IMR-90 (cell line): ENCODE measurements at regions not wholly inside any gene's neighbourhood (a gene's known extent, or its start where the extent isn't known, plus 50 kb on each side); places are given as distances from the start of the nearest gene placed in this dataset.
"Not testable (repeated sequence)": the region's sequence is repeated elsewhere in the genome, so short reads cannot be mapped to it uniquely, and the experiment has no call there.

Experiments
- ATAC-seq: fragments of 200-7000 bp; cut with Tn5 transposase; 2 replicates; pipeline ENCODE4 v1.9.1; 2020; ENCODE audit warnings: low read depth, mild to moderate bottlenecking, moderate library complexity
- BruUV-seq: library from RNA; stranded (reverse); fragments of 400-500 nt; replicated peaks from 2 replicates; lab custom pipeline; 2021; lab: Mats Ljungman, UMichigan
- CTCF ChIA-PET: fragments of 300-600 bp; formaldehyde crosslinking; extraction: SDS; loops from one replicate; lab custom pipeline; 2021; ENCODE audit warnings: antibody characterized with exemption; lab: Yijun Ruan, JAX
- POLR2A ChIA-PET: fragments of 300-600 bp; sonication (Branson Sonifier 250); formaldehyde crosslinking; loops from one replicate; lab custom pipeline; 2022; ENCODE audit warnings: antibody characterized with exemption; ENCODE audit not compliant: unreplicated experiment; lab: Charles Lee
- DNase-seq: peaks from one replicate; pipeline ENCODE4 v3.0.0; 2013
- H2AFZ ChIP-seq: replicated peaks from 2 replicates; pipeline ENCODE3; 2013; ENCODE audit warnings: low read length, mild to moderate bottlenecking; ENCODE audit not compliant: poor library complexity
- H2AK5ac ChIP-seq: 2 replicates; pipeline ENCODE4 v1.6.1; 2013; ENCODE audit warnings: low read depth, low read length, inconsistent platforms
- H2AK9ac ChIP-seq: replicated peaks from 2 replicates; pipeline ENCODE3; 2013; ENCODE audit warnings: mild to moderate bottlenecking, low read depth, low read length, moderate library complexity; ENCODE audit not compliant: poor library complexity
- H2BK120ac ChIP-seq: 2 replicates; pipeline ENCODE4 v1.6.1; 2013; ENCODE audit warnings: low read depth, low read length, inconsistent platforms
- H2BK15ac ChIP-seq: 3 replicates; pipeline ENCODE4 v1.6.1; 2013; ENCODE audit warnings: low read depth, low read length, inconsistent platforms
- H2BK20ac ChIP-seq: 2 replicates; pipeline ENCODE4 v1.6.1; 2013; ENCODE audit warnings: low read depth, mild to moderate bottlenecking, inconsistent platforms, low read length, moderate library complexity
- H2BK5ac ChIP-seq: 2 replicates; pipeline ENCODE4 v1.6.1; 2013; ENCODE audit warnings: mild to moderate bottlenecking, low read depth, low read length, inconsistent platforms; ENCODE audit not compliant: poor library complexity, severe bottlenecking
- H3K14ac ChIP-seq: replicated peaks from 2 replicates; pipeline ENCODE4 v1.6.1; 2013; ENCODE audit warnings: low read depth, low read length, inconsistent platforms
- H3K18ac ChIP-seq: 2 replicates; pipeline ENCODE4 v1.6.1; 2013; ENCODE audit warnings: low read depth, low read length, control low read depth
- H3K23ac ChIP-seq: 2 replicates; pipeline ENCODE4 v1.6.1; 2013; ENCODE audit warnings: low read depth, low read length, inconsistent platforms
- H3K27ac ChIP-seq: 2 replicates; pipeline ENCODE4 v1.5.1; 2013; ENCODE audit warnings: mild to moderate bottlenecking, control low read depth, low read length; ENCODE audit not compliant: insufficient read depth
- H3K27me3 ChIP-seq: 2 replicates; pipeline ENCODE4 v1.6.1; 2013; ENCODE audit warnings: low read length; ENCODE audit not compliant: control insufficient read depth, insufficient read depth
- H3K36me3 ChIP-seq: 2 replicates; pipeline ENCODE4 v1.6.1; 2013; ENCODE audit warnings: low read length, mixed read lengths; ENCODE audit not compliant: control insufficient read depth, insufficient read depth
- H3K4ac ChIP-seq: 2 replicates; pipeline ENCODE4 v1.6.1; 2013; ENCODE audit warnings: low read depth, low read length, inconsistent platforms
- H3K4me1 ChIP-seq: 2 replicates; pipeline ENCODE4 v1.6.1; 2013; ENCODE audit warnings: low read length, mixed read lengths; ENCODE audit not compliant: control insufficient read depth, insufficient read depth
- H3K4me2 ChIP-seq: 2 replicates; pipeline ENCODE4 v1.6.1; 2013; ENCODE audit warnings: low read depth, mild to moderate bottlenecking, control low read depth, low read length, moderate library complexity
- H3K4me3 ChIP-seq: 2 replicates; pipeline ENCODE4 v1.5.1; 2013; ENCODE audit warnings: low read depth, mild to moderate bottlenecking, control low read depth, low read length, moderate library complexity; ENCODE audit not compliant: insufficient read depth
- H3K56ac ChIP-seq: 2 replicates; pipeline ENCODE4 v1.6.1; 2013; ENCODE audit warnings: low read length, inconsistent platforms; ENCODE audit not compliant: insufficient read depth; ENCODE audit errors: extremely low read depth
- H3K79me1 ChIP-seq, 2 experiments: 2 replicates each; pipeline ENCODE4 v1.6.1; 2013; ENCODE audit warnings: low read length in 2 of 2, inconsistent platforms in 1 of 2, low read depth in 1 of 2
- H3K9ac ChIP-seq: 2 replicates; pipeline ENCODE4 v1.6.1; 2013; ENCODE audit warnings: low read depth, low read length, control low read depth
- H3K9me1 ChIP-seq: 2 replicates; pipeline ENCODE4 v1.6.1; 2013; ENCODE audit warnings: low read length, inconsistent platforms; ENCODE audit not compliant: insufficient read depth
- H3K9me3 ChIP-seq: 2 replicates; pipeline ENCODE4 v1.6.1; 2013; ENCODE audit warnings: low read length; ENCODE audit not compliant: control insufficient read depth, insufficient read depth
- H4K20me1 ChIP-seq: 2 replicates; pipeline ENCODE4 v1.6.1; 2013; ENCODE audit warnings: low read length, inconsistent platforms; ENCODE audit not compliant: insufficient read depth
- H4K5ac ChIP-seq: 2 replicates; pipeline ENCODE4 v1.6.1; 2013; ENCODE audit warnings: mild to moderate bottlenecking, low read depth, low read length, control low read depth
- H4K8ac ChIP-seq, 2 experiments: 2 replicates each; pipeline ENCODE4 v1.6.1; 2013; ENCODE audit warnings: low read depth in 2 of 2, low read length in 2 of 2, control low read depth in 1 of 2, inconsistent platforms in 1 of 2
- H4K91ac ChIP-seq: 2 replicates; pipeline ENCODE4 v1.6.1; 2013; ENCODE audit warnings: low read depth, low read length, inconsistent platforms; ENCODE audit not compliant: insufficient read depth
- WGBS, 2 experiments: methylation state at CpG; one replicate each; pipeline versions ENCODE4 v1.1.5 to v1.1.7; 2013; ENCODE audit warnings: missing lambda C conversion rate in 2 of 2; ENCODE audit not compliant: insufficient read length in 1 of 2; ENCODE audit errors: extremely low coverage in 2 of 2; 5-methylcytosine and 5-hydroxymethylcytosine counted together
- dilution Hi-C: fragments of 300-500 bp; cut with HindIII; formaldehyde crosslinking; loops from one replicate; pipeline ENCODE4 v1.14.3; 2018; ENCODE audit warnings: low sequenced_read_pairs; ENCODE audit not compliant: unreplicated experiment
- in situ Hi-C: fragments of 300-500 bp; cut with MboI; formaldehyde crosslinking; loops from 3 replicates; pipeline ENCODE4 v1.14.3; 2019; ENCODE audit warnings: low sequenced_read_pairs, inconsistent platforms, mixed read lengths
- intact Hi-C: fragments of 100-400 bp; cut with micrococcal nuclease; formaldehyde crosslinking; loops from 2 replicates; pipeline ENCODE4 v1.10.0; 2022

- H2BK15ac ChIP-seq, H2AK9ac ChIP-seq, H4K5ac ChIP-seq, H3K9ac ChIP-seq, H4K91ac ChIP-seq, H3K79me1 ChIP-seq, DNase-seq, POLR2A ChIA-PET, H3K4me1 ChIP-seq, H3K23ac ChIP-seq, H3K27ac ChIP-seq, H3K9me3 ChIP-seq, H3K27me3 ChIP-seq, intact Hi-C loops, H2BK120ac ChIP-seq, ATAC-seq, H2AK5ac ChIP-seq, dilution Hi-C loops, H2BK5ac ChIP-seq, H2AFZ ChIP-seq, H3K56ac ChIP-seq, H3K4ac ChIP-seq, H3K14ac ChIP-seq, H3K36me3 ChIP-seq, H3K9me1 ChIP-seq, BruUV-seq, H2BK20ac ChIP-seq, H4K8ac ChIP-seq, H3K18ac ChIP-seq, H4K20me1 ChIP-seq, H3K4me2 ChIP-seq, H3K4me3 ChIP-seq: not testable (repeated sequence)
- CTCF ChIA-PET = interaction anchor here (2.0 kb wide), 1 partner anchor 9 kb away, joined by 6 read pairs; no protein-coding TSS in a partner anchor
- WGBS, 2 experiments = no CpG with 5 or more reads among the region's 1 CpG
- in situ Hi-C loops = loop anchor here (5.0 kb wide), 1 partner anchor 257 kb away; no protein-coding TSS in a partner anchor
These were observed 149.6 kb upstream of the PDE1C start for GRCh38 chr7:32219831-32220230.
